A673 (cell line): ENCODE measurements at regions not wholly inside any gene's neighbourhood (a gene's known extent, or its start where the extent isn't known, plus 50 kb on each side); places are given as distances from the start of the nearest gene placed in this dataset.
"Not testable (repeated sequence)": the region's sequence is repeated elsewhere in the genome, so short reads cannot be mapped to it uniquely, and the experiment has no call there.

Experiments used
- BruUV-seq: library from RNA; stranded (reverse); fragments of 400-500 nt; replicated peaks from 2 replicates; lab custom pipeline; 2021; lab: Mats Ljungman, UMichigan
- CTCF ChIA-PET: fragments of 300-600 bp; sonication (Branson Sonifier 250); formaldehyde crosslinking; loops from one replicate; lab custom pipeline; 2022; ENCODE audit warnings: antibody characterized with exemption; lab: Charles Lee
- POLR2A ChIA-PET: fragments of 300-600 bp; sonication (Branson Sonifier 250); formaldehyde crosslinking; loops from one replicate; lab custom pipeline; 2022; ENCODE audit warnings: antibody characterized with exemption; ENCODE audit not compliant: low non-redundant PET; lab: Charles Lee
- DNase-seq: peaks from one replicate; pipeline ENCODE4 v3.0.0-alpha.2; 2015; ENCODE audit warnings: low spot score
- H3K27ac ChIP-seq: fragments of 200-600 bp; sonication (generic); 2 replicates; pipeline ENCODE4 v1.5.1; 2016; ENCODE audit warnings: mixed run types, low read depth, mild to moderate bottlenecking, mixed read lengths, antibody characterized with exemption, low read length; ENCODE audit not compliant: poor library complexity, severe bottlenecking
- H3K27me3 ChIP-seq: fragments of 200-600 bp; sonication (generic); replicated peaks from 2 replicates; pipeline ENCODE4 v1.6.1; 2017; ENCODE audit warnings: mixed run types, low read depth, mild to moderate bottlenecking, mixed read lengths, antibody characterized with exemption, low read length; ENCODE audit not compliant: insufficient read depth, poor library complexity
- H3K36me3 ChIP-seq: fragments of 200-600 bp; sonication (generic); 2 replicates; pipeline ENCODE4 v1.6.1; 2016; ENCODE audit warnings: mixed run types, mild to moderate bottlenecking, mixed read lengths, antibody characterized with exemption, low read length; ENCODE audit not compliant: insufficient read depth, poor library complexity, severe bottlenecking
- H3K4me1 ChIP-seq: fragments of 200-600 bp; sonication (generic); 2 replicates; pipeline ENCODE4 v1.6.1; 2017; ENCODE audit warnings: mixed run types, mild to moderate bottlenecking, mixed read lengths, antibody characterized with exemption, low read length; ENCODE audit not compliant: insufficient read depth, poor library complexity, severe bottlenecking
- H3K4me3 ChIP-seq: fragments of 200-600 bp; sonication (generic); 2 replicates; pipeline ENCODE4 v1.5.1; 2016; ENCODE audit warnings: low read depth, mixed run types, mild to moderate bottlenecking, mixed read lengths, low read length; ENCODE audit not compliant: poor library complexity, severe bottlenecking
- H3K9me3 ChIP-seq: fragments of 200-600 bp; sonication (generic); 2 replicates; pipeline ENCODE4 v1.6.1; 2016; ENCODE audit warnings: mixed run types, low read depth, mild to moderate bottlenecking, mixed read lengths, antibody characterized with exemption, low read length; ENCODE audit not compliant: poor library complexity, severe bottlenecking
- CTCF ChIP-seq: fragments of 300-800, 200-600 bp; sonication (generic); conservative IDR thresholded peaks from 2 replicates; pipeline ENCODE4 v1.5.1; 2017; ENCODE audit warnings: low read depth, mild to moderate bottlenecking, antibody characterized with exemption, low read length, moderate library complexity, mixed read lengths
- EZH2 ChIP-seq: fragments of 200-600 bp; sonication (generic); IDR thresholded peaks from 2 replicates; pipeline ENCODE4 v1.6.1; 2017; ENCODE audit warnings: borderline replicate concordance, low read depth, mild to moderate bottlenecking, mixed read lengths, antibody characterized with exemption, low read length; ENCODE audit not compliant: poor library complexity, severe bottlenecking
- intact Hi-C: fragments of 100-400 bp; cut with micrococcal nuclease; formaldehyde crosslinking; loops from one replicate; pipeline ENCODE4 v1.10.0; 2022; ENCODE audit not compliant: unreplicated experiment

- Histone ChIP-seq H3K4me3 (no peak overlapping the region), H3K36me3 (no peaks in the 10 kb centered on the region), H3K27me3 (no peaks in the 10 kb centered on the region), H3K9me3 (peaks cover 14% of the 10 kb centered on the region), H3K4me1 (no peaks in the 10 kb centered on the region), H3K27ac (no peak overlapping the region)
- BruUV-seq: no TSS peak
- ChIA-PET POLR2A (no interaction called here), CTCF (no interaction called here)
- DNase-seq: no peak
- intact Hi-C loops: no loop called here
- TF ChIP-seq CTCF (no peak), EZH2 (no peak)
These were observed 691.8 kb downstream of the MTRR start for GRCh38 chr5:8560776-8561175.

GRCh38 chr5:8561224-8561840 is 692.4 kb downstream of the MTRR start:
- no peak for TF ChIP-seq CTCF
- TF ChIP-seq EZH2: no peak
- H3K36me3 ChIP-seq: no peaks in the 10 kb centered on the region
- H3K4me3 ChIP-seq: no peak overlapping the region
- ChIA-PET CTCF (no interaction called here), POLR2A (no interaction called here)
- no TSS peak for BruUV-seq
- no peak for DNase-seq
- H3K27me3 ChIP-seq: no peaks in the 10 kb centered on the region
- no peak overlapping the region for H3K27ac ChIP-seq
- no peaks in the 10 kb centered on the region for H3K4me1 ChIP-seq
- intact Hi-C loops: no loop called here
- H3K9me3 ChIP-seq: peaks cover 10% of the 10 kb centered on the region

- Histone ChIP-seq H3K27ac (no peak overlapping the region), H3K4me3 (no peak overlapping the region), H3K9me3 (peaks cover 10% of the 10 kb centered on the region), H3K27me3 (no peaks in the 10 kb centered on the region), H3K36me3 (no peaks in the 10 kb centered on the region), H3K4me1 (no peaks in the 10 kb centered on the region)
- BruUV-seq: no TSS peak
- intact Hi-C loops: no loop called here
- DNase-seq: no peak
- ChIA-PET CTCF (no interaction called here), POLR2A (no interaction called here)
- no peak for TF ChIP-seq EZH2
- TF ChIP-seq CTCF: no peak
These were observed 692.9 kb downstream of the MTRR start for GRCh38 chr5:8561854-8562253.

- BruUV-seq, intact Hi-C loops, POLR2A ChIA-PET, H3K36me3 ChIP-seq, H3K4me3 ChIP-seq, H3K4me1 ChIP-seq, H3K27me3 ChIP-seq, DNase-seq, CTCF ChIA-PET, H3K27ac ChIP-seq: not testable (repeated sequence)
- H3K9me3 ChIP-seq: peaks cover 16% of the 10 kb centered on the region
These were observed 694.6 kb downstream of the MTRR start for GRCh38 chr5:8563540-8563939.
